Testis (tissue), 2 donors: ENCODE measurements at regions not wholly inside any gene's neighbourhood (a gene's known extent, or its start where the extent isn't known, plus 50 kb on each side); places are given as distances from the start of the nearest gene placed in this dataset.
A peak's percentile ranks its signal among the peaks of the same experiment; 100 is the strongest.

Experiments
- DNase-seq: peaks from one replicate; pipeline ENCODE4 v3.0.0-alpha.2; 2019
- H3K27ac ChIP-seq, 2 donors: fragments of 200-600 bp; sonication (generic); one replicate each; pipeline ENCODE4 v1.5.1; 2019
- H3K27me3 ChIP-seq: fragments of 200-600 bp; sonication (generic); one replicate; pipeline ENCODE4 v1.5.1; 2019
- H3K36me3 ChIP-seq: fragments of 200-600 bp; sonication (generic); one replicate; pipeline ENCODE4 v1.5.1; 2017; ENCODE audit warnings: low read depth; ENCODE audit errors: missing control alignments
- H3K4me1 ChIP-seq: fragments of 200-600 bp; sonication (generic); one replicate; pipeline ENCODE4 v1.5.1; 2019
- H3K4me3 ChIP-seq, 2 donors: fragments of 200-600 bp; sonication (generic); one replicate each; pipeline ENCODE4 v1.5.1; 2017 to 2019
- H3K9me3 ChIP-seq: fragments of 200-600 bp; sonication (generic); one replicate; pipeline ENCODE4 v1.5.1; 2017
- POLR2A ChIP-seq: fragments of 450-650 bp; IDR thresholded peaks from one replicate; pipeline ENCODE4 v1.6.1; 2017; ENCODE audit warnings: antibody characterized with exemption, mild to moderate bottlenecking, moderate library complexity
- WGBS, 2 donors: methylation state at CpG; one replicate each; pipeline ENCODE4 v1.1.5; 2018; 5-methylcytosine and 5-hydroxymethylcytosine counted together
- intact Hi-C: fragments of 100-400 bp; cut with DNase I; formaldehyde crosslinking; loops from one replicate; pipeline ENCODE4 v1.15.1; 2023; ENCODE audit warnings: low total_unique reads
- TF ChIP-seq, protein P1 (sequence below), 3 experiments: fragments of 450-650 bp in 2 of 3; fragments of 200-600 bp in 1 of 3; sonication (generic) in 1 of 3; IDR thresholded peaks; one replicate each; pipeline ENCODE4 v1.5.1; 2016 to 2019; ENCODE audit warnings: antibody characterized with exemption in 3 of 3, mild to moderate bottlenecking in 2 of 3, moderate library complexity in 1 of 3

- Histone ChIP-seq H3K4me1 (peaks cover 6% of the 10 kb centered on the region), H3K36me3 (no peaks in the 10 kb centered on the region), H3K4me3 (no peak overlapping the region), H3K27ac (no peak overlapping the region), H3K27me3 (no peaks in the 10 kb centered on the region), H3K9me3 (no peaks in the 10 kb centered on the region)
- no peak for TF ChIP-seq POLR2A
- TF ChIP-seq, protein P1, sequence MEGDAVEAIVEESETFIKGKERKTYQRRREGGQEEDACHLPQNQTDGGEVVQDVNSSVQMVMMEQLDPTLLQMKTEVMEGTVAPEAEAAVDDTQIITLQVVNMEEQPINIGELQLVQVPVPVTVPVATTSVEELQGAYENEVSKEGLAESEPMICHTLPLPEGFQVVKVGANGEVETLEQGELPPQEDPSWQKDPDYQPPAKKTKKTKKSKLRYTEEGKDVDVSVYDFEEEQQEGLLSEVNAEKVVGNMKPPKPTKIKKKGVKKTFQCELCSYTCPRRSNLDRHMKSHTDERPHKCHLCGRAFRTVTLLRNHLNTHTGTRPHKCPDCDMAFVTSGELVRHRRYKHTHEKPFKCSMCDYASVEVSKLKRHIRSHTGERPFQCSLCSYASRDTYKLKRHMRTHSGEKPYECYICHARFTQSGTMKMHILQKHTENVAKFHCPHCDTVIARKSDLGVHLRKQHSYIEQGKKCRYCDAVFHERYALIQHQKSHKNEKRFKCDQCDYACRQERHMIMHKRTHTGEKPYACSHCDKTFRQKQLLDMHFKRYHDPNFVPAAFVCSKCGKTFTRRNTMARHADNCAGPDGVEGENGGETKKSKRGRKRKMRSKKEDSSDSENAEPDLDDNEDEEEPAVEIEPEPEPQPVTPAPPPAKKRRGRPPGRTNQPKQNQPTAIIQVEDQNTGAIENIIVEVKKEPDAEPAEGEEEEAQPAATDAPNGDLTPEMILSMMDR (IDR thresholded peaks at IDR 0.05), result no peak
- WGBS, 2 donors, result 60 to 65% methylated on average over 5 of the region's 5 CpGs
- intact Hi-C loops, result no loop called here
- no peak for DNase-seq
Observed at GRCh38 chr3:54053211-54053610, 69.1 kb upstream of the CACNA2D3 start.

DNA sequence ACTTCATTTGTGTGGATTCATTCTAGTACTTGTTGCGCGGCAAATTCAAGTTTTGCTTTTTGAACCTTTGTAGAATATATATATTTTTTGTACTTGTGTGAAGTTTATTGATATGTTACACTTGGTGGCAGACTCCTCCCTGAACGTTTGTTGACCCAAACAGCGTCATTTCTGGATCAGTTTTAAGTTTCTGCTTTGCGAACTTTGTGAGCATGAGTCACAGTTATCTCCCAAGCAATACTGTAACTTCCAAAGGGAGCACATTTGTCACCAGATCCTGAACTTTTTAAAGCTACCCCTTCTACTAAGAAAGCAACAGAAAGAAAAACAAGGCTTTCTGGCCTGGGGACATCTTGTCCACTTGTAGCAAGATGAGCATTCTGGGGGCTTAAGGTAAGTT is 74.8 kb upstream of the CACNA2D3 start:
- no peaks in the 10 kb centered on the region for H3K36me3 ChIP-seq
- H3K27me3 ChIP-seq, result no peaks in the 10 kb centered on the region
- H3K27ac ChIP-seq, result no peak overlapping the region
- no peak for TF ChIP-seq POLR2A
- TF ChIP-seq, protein P1 (IDR thresholded peaks at IDR 0.05), result no peak
- H3K4me1 ChIP-seq, result peaks cover 7% of the 10 kb centered on the region
- 83 to 84% methylated on average over 5 of the region's 5 CpGs for WGBS, 2 donors
- H3K9me3 ChIP-seq, result no peaks in the 10 kb centered on the region
- intact Hi-C loops, result no loop called here
- DNase-seq, result no peak
- no peak overlapping the region for H3K4me3 ChIP-seq

DNA sequence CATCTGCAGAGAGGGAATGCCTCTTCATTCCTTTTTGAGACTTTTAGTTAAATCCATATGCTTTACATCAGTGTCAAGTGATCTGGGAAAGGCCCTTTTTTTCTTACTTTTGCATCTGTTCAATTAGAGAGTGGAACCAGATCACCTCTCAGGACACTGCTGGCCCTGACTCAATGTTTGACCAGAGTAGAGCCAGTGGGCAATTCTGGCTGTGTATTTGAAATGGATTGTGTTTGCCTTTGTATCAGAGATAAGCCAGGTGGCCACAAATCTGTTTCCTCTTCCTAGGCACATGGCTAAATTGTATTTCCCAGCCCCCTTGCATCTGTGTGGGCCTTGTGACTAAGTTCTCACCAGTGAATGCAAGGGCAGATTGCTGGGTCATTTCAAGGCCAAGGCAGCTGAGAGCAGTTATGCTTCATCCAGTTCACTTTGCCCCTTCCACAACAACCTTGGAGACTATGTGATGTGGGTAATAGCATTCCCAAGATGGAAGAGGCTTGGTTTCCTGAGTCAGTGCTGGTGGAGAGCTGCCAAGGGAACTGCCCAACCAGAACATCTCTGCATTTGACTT is 75.6 kb upstream of the CACNA2D3 start:
- Histone ChIP-seq H3K36me3 (no peaks in the 10 kb centered on the region), H3K4me1 (peaks cover 7% of the 10 kb centered on the region), H3K4me3 (no peak overlapping the region), H3K27me3 (no peaks in the 10 kb centered on the region), H3K9me3 (no peaks in the 10 kb centered on the region), H3K27ac (no peak overlapping the region)
- peak; percentile 44 for DNase-seq
- intact Hi-C loops, result no loop called here
- TF ChIP-seq POLR2A, result no peak
- TF ChIP-seq, protein P1 (IDR thresholded peaks at IDR 0.05), result no peak

DNA sequence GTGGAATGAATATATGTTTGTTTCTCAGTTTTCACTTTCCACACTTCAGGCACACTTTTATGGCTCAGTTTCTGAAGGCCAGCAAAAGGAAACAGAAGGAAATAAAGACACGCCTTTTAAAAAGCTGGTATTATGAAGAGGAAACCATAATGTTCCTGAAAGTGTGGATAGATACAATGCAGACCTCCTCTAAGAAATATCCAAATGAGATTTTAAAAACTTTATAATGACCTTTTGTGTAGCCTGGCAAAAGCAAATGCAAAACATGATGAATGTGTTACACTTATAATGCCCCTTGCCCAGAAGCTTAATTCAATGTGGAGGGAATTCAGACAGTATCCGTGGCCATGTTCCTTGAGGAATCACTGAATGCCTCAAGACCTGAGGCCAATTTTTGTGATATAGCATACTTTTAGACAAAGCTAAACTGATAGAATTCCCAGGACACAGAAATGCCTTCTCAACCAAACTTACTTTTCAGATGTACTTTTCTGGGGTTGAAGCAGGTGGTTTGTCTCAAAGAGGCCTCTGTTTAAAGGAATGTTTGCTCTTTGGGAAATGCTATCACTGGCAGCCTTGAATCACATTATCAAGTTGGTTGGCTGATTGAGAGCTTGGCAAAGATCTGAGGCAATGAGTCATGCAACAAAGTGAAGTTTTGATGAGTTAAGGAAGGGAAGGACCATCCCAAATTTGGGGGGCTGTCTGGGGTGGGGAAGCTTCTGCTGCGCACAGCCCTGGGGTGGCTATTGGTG is 77.1 kb upstream of the CACNA2D3 start:
- 68% methylated on average over 3 of the region's 3 CpGs for WGBS, 2 donors
- no peak for DNase-seq

More for the DNA sequence above, 77.1 kb upstream of the CACNA2D3 start:
- intact Hi-C loops, result no loop called here
- Histone ChIP-seq H3K36me3 (no peaks in the 10 kb centered on the region), H3K27ac (no peak overlapping the region), H3K4me1 (peaks cover 7% of the 10 kb centered on the region), H3K27me3 (no peaks in the 10 kb centered on the region), H3K9me3 (no peaks in the 10 kb centered on the region), H3K4me3 (no peak overlapping the region)
- TF ChIP-seq, protein P1 (IDR thresholded peaks at IDR 0.05), result no peak
- no peak for TF ChIP-seq POLR2A
